ENCODE measurements at regions not wholly inside any gene's neighbourhood (a gene's known extent, or its start where the extent isn't known, plus 50 kb on each side); places are given as distances from the start of the nearest gene placed in this dataset.

- TF ChIP-seq EZH2 (IDR thresholded peaks at IDR 0.05; ENCODE audit: low read length, unreplicated experiment) = no peak
- TF ChIP-seq CTCF (conservative IDR thresholded peaks at IDR 0.05; ENCODE audit: low read depth, low read length) = no peak
These were observed 870.9 kb upstream of the IGFBP7 start for GRCh38 chr4:57981123-57981522.

All from PC-3 (cell line).